OCI-LY1 (cell line): ENCODE measurements at regions not wholly inside any gene's neighbourhood (a gene's known extent, or its start where the extent isn't known, plus 50 kb on each side); places are given as distances from the start of the nearest gene placed in this dataset.
"Not testable (repeated sequence)": the region's sequence is repeated elsewhere in the genome, so short reads cannot be mapped to it uniquely, and the experiment has no call there.

ENCODE experiments used
- H2AFZ ChIP-seq: fragments of 200-600 bp; sonication (generic), shearing (Covaris generic); 2 replicates; pipeline ENCODE4 v1.6.0; 2014; ENCODE audit warnings: antibody characterized with exemption, mild to moderate bottlenecking, low read length
- H3F3A ChIP-seq: fragments of 200-600 bp; sonication (generic), shearing (Covaris generic); 2 replicates; pipeline ENCODE4 v1.6.0; 2014; ENCODE audit warnings: mild to moderate bottlenecking, antibody characterized with exemption, low read length, moderate library complexity; ENCODE audit not compliant: insufficient read depth
- H3K27ac ChIP-seq: fragments of 200-600 bp; sonication (generic); 2 replicates; pipeline ENCODE4 v1.5.1; 2014; ENCODE audit warnings: low read length, mixed run types, mild to moderate bottlenecking, low read depth; ENCODE audit not compliant: poor library complexity, severe bottlenecking
- H3K27me3 ChIP-seq: fragments of 200-600 bp; sonication (generic); 2 replicates; pipeline ENCODE4 v1.6.0; 2014; ENCODE audit warnings: antibody characterized with exemption, mild to moderate bottlenecking, low read length, moderate library complexity; ENCODE audit not compliant: insufficient read depth
- H3K36me3 ChIP-seq: fragments of 200-600 bp; sonication (generic); 2 replicates; pipeline ENCODE4 v1.6.1; 2014; ENCODE audit warnings: mild to moderate bottlenecking, antibody characterized with exemption, low read length, moderate library complexity, mixed read lengths; ENCODE audit not compliant: insufficient read depth
- H3K4me1 ChIP-seq: fragments of 200-600 bp; sonication (generic); 2 replicates; pipeline ENCODE4 v1.5.1; 2014; ENCODE audit warnings: mild to moderate bottlenecking, low read length, moderate library complexity; ENCODE audit not compliant: insufficient read depth, severe bottlenecking
- H3K4me2 ChIP-seq: fragments of 200-600 bp; sonication (generic), shearing (Covaris generic); 2 replicates; pipeline ENCODE4 v1.6.1; 2014; ENCODE audit warnings: low read length
- H3K4me3 ChIP-seq: fragments of 200-600 bp; sonication (generic); 2 replicates; pipeline ENCODE4 v1.5.1; 2014; ENCODE audit warnings: low read length, low read depth, mild to moderate bottlenecking, mixed read lengths; ENCODE audit not compliant: poor library complexity, severe bottlenecking
- H3K79me2 ChIP-seq: fragments of 200-600 bp; shearing (Covaris generic); 2 replicates; pipeline ENCODE4 v1.6.1; 2016; ENCODE audit warnings: mixed run types, low read length, mixed read lengths; ENCODE audit not compliant: insufficient read depth
- H3K9ac ChIP-seq: fragments of 200-600 bp; sonication (generic), shearing (Covaris generic); 2 replicates; pipeline ENCODE4 v1.6.1; 2014; ENCODE audit warnings: mild to moderate bottlenecking, low read length, mixed read lengths
- H3K9me2 ChIP-seq: fragments of 200-600 bp; sonication (generic), shearing (Covaris generic); 2 replicates; pipeline ENCODE4 v1.6.1; 2014; ENCODE audit warnings: low read depth, mild to moderate bottlenecking, low read length, mixed read lengths
- H3K9me3 ChIP-seq: fragments of 200-600 bp; shearing (Covaris generic); 2 replicates; pipeline ENCODE4 v1.6.1; 2014; ENCODE audit warnings: low read length, mixed read lengths
- H4K20me1 ChIP-seq: fragments of 200-600 bp; sonication (generic), shearing (Covaris generic); 2 replicates; pipeline ENCODE4 v1.6.0; 2016; ENCODE audit warnings: mild to moderate bottlenecking, low read length; ENCODE audit not compliant: insufficient read depth
- CTCF ChIP-seq: fragments of 200-600 bp; sonication (generic), shearing (Covaris generic); IDR thresholded peaks from 2 replicates; pipeline ENCODE4 v1.5.1; 2017; ENCODE audit warnings: mild to moderate bottlenecking, antibody characterized with exemption, low read length, moderate library complexity, mixed read lengths
- EZH2 ChIP-seq: fragments of 200-600 bp; sonication (generic), shearing (Covaris generic); IDR thresholded peaks from 2 replicates; pipeline ENCODE4 v1.8.0; 2017; ENCODE audit warnings: borderline replicate concordance, mixed run types, mild to moderate bottlenecking, antibody characterized with exemption, low read length, moderate library complexity, mixed read lengths

DNA sequence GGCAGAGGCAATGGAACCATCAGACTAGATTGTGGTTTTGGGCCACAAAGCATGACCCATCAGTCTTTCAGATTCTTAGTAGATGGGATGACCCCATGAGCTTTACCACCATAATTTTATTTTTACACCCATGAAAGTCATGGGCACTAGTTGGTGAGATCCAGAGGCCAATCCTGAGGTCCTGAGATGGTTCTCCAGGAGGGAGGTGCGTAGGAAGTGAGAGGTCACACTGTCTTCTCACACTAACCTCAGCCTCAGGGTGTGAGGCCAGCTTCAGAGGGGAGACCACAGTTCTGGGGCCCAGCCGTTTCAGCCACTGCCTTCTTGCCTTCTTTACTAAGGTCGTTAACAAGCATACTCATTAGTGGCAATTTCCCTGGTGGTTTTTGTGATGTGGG is 106.4 kb downstream of the AKAP11 start:
- Histone ChIP-seq H3K4me3 (no peak overlapping the region), H3K9me2 (no peaks in the 10 kb centered on the region), H3K27me3 (peaks cover 6% of the 10 kb centered on the region; the same call in 1 of the 2 replicates), H2AFZ (no peak overlapping the region), H3K9ac (no peak overlapping the region), H3K27ac (no peak overlapping the region), H3K4me2 (no peak overlapping the region), H3F3A (no peaks in the 10 kb centered on the region), H3K9me3 (no peaks in the 10 kb centered on the region), H3K4me1 (peaks cover 12% of the 10 kb centered on the region), H3K79me2 (no peaks in the 10 kb centered on the region), H3K36me3 (no peaks in the 10 kb centered on the region), H4K20me1 (no peaks in the 10 kb centered on the region)
- TF ChIP-seq EZH2 = no peak
- TF ChIP-seq CTCF = no peak

- Histone ChIP-seq H3K9ac (no peak overlapping the region), H2AFZ (no peak overlapping the region), H3K4me3 (no peak overlapping the region), H3K79me2 (no peaks in the 10 kb centered on the region), H3K27me3 (peaks cover 6% of the 10 kb centered on the region; the same call in 1 of the 2 replicates), H3K9me3 (0 out of 2 replicates have a peak, but pooled peaks cover 1% of the 10 kb centered on the region), H3F3A (no peaks in the 10 kb centered on the region), H4K20me1 (no peaks in the 10 kb centered on the region), H3K4me2 (no peak overlapping the region), H3K9me2 (no peaks in the 10 kb centered on the region), H3K27ac (no peak overlapping the region), H3K36me3 (no peaks in the 10 kb centered on the region), H3K4me1 (peaks cover 12% of the 10 kb centered on the region)
- TF ChIP-seq EZH2 = no peak
Observed at GRCh38 chr13:42379241-42379640, 107.3 kb downstream of the AKAP11 start.

- Histone ChIP-seq H3K36me3 (no peaks in the 10 kb centered on the region), H3K27me3 (peaks cover 6% of the 10 kb centered on the region; the same call in 1 of the 2 replicates), H4K20me1 (no peaks in the 10 kb centered on the region), H3K9ac (no peak overlapping the region), H3K9me2 (no peaks in the 10 kb centered on the region), H3F3A (no peaks in the 10 kb centered on the region), H3K27ac (no peak overlapping the region), H3K4me1 (peaks cover 12% of the 10 kb centered on the region), H3K79me2 (no peaks in the 10 kb centered on the region), H3K4me2 (0 out of 2 replicates have a peak overlapping the region, but pooled peaks have one; percentile 14), H2AFZ (no peak overlapping the region), H3K9me3 (0 out of 2 replicates have a peak, but pooled peaks cover 2% of the 10 kb centered on the region), H3K4me3 (no peak overlapping the region)
- TF ChIP-seq EZH2 (no peak), CTCF (no peak)
Observed at GRCh38 chr13:42380420-42381164, 108.6 kb downstream of the AKAP11 start.

- no peaks in the 10 kb centered on the region for H3K79me2 ChIP-seq
- H3K4me1 ChIP-seq = peaks cover 12% of the 10 kb centered on the region
- peaks cover 6% of the 10 kb centered on the region; the same call in 1 of the 2 replicates for H3K27me3 ChIP-seq
- no peak overlapping the region for H2AFZ ChIP-seq
- H4K20me1 ChIP-seq = no peaks in the 10 kb centered on the region
- no peaks in the 10 kb centered on the region for H3F3A ChIP-seq
- no peak overlapping the region for H3K4me2 ChIP-seq
- no peak overlapping the region for H3K4me3 ChIP-seq
- 0 out of 2 replicates have a peak, but pooled peaks cover 2% of the 10 kb centered on the region for H3K9me3 ChIP-seq
- TF ChIP-seq CTCF (no peak), EZH2 (no peak)
- no peak overlapping the region for H3K27ac ChIP-seq
- no peaks in the 10 kb centered on the region for H3K36me3 ChIP-seq
- H3K9me2 ChIP-seq = no peaks in the 10 kb centered on the region
- H3K9ac ChIP-seq = no peak overlapping the region
Observed at GRCh38 chr13:42381165-42381425, 109.1 kb downstream of the AKAP11 start.

DNA sequence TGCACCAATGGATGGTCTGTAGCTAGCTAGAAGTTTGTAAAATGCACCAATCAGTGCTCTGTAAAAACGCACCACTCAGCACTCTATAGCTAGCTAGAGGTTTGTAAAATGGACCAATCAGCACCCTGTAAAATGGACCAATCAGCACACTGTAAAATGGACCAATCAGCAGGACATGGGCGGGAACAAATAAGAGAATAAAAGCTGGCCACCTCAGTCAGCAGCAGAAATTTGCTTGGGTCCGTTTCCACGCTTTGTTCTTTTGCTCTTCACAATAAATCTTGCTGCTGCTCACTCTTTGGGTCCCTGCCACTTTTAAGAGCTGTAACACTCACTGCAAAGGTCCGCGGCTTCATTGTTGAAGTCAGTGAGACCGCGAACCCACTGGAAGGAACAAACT is 109.5 kb downstream of the AKAP11 start:
- not testable (repeated sequence) for H3K79me2 ChIP-seq, H3K27ac ChIP-seq, H3K9ac ChIP-seq, H3K4me2 ChIP-seq, H3K9me3 ChIP-seq, H4K20me1 ChIP-seq, H3F3A ChIP-seq, H3K27me3 ChIP-seq, H3K4me3 ChIP-seq, H2AFZ ChIP-seq, H3K9me2 ChIP-seq, H3K36me3 ChIP-seq
- peaks cover 12% of the 10 kb centered on the region for H3K4me1 ChIP-seq
